Right ventricle myocardium inferior (tissue), 1 donor: ENCODE measurements at regions not wholly inside any gene's neighbourhood (a gene's known extent, or its start where the extent isn't known, plus 50 kb on each side); places are given as distances from the start of the nearest gene placed in this dataset.

Source experiments
- ATAC-seq: fragments of 200-7000 bp; cut with Tn5 transposase; one replicate; pipeline ENCODE4 v1.9.1; 2020; ENCODE audit warnings: mild to moderate bottlenecking, moderate library complexity
- DNase-seq: peaks from one replicate; pipeline ENCODE4 v3.0.0; 2021; ENCODE audit errors: missing footprints
- intact Hi-C: fragments of 100-400 bp; cut with DNase I; formaldehyde crosslinking; loops from one replicate; pipeline ENCODE4 v1.11.0; 2022
- donor health status: DM: no; HTN: yes; CAD: no; lungs with severe emphysema.

GRCh38 chr6:105838171-105838570 lies 248.0 kb upstream of the PRDM1 start:
- intact Hi-C loops = no loop called here
- DNase-seq (no peak), ATAC-seq (no peak)

- intact Hi-C loops = no loop called here
Observed at GRCh38 chr6:105836889-105837288, 249.2 kb upstream of the PRDM1 start.

GRCh38 chr6:105836379-105836778 lies 249.8 kb upstream of the PRDM1 start:
- DNase-seq = no peak
- no peak for ATAC-seq
- intact Hi-C loops = no loop called here

More at GRCh38 chr6:105836889-105837288, 249.2 kb upstream of the PRDM1 start:
- ATAC-seq (no peak), DNase-seq (no peak)

DNA sequence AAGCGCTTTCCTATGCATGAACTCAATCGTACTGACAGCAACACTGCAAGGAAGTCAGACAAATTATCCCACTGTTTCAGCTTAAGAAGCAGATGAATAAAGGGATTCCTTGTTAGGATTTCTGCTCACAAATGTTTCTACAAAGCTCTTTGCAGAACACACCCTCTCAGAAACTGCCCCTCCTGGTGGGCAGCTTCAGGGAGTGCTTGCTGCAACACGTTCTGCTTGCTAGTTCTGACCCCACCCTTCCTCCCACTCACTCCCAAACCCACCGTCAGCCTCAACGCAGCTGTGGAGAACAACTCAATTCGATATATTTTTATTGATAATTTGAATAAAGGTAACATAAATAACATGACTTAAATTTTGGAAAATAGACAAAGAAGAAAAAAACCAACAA lies 250.8 kb upstream of the PRDM1 start:
- ATAC-seq (no peak), DNase-seq (no peak)
- intact Hi-C loops = no loop called here

GRCh38 chr6:105833959-105834947 lies 251.9 kb upstream of the PRDM1 start:
- intact Hi-C loops = no loop called here
- no peak for ATAC-seq
- DNase-seq = no peak

DNA sequence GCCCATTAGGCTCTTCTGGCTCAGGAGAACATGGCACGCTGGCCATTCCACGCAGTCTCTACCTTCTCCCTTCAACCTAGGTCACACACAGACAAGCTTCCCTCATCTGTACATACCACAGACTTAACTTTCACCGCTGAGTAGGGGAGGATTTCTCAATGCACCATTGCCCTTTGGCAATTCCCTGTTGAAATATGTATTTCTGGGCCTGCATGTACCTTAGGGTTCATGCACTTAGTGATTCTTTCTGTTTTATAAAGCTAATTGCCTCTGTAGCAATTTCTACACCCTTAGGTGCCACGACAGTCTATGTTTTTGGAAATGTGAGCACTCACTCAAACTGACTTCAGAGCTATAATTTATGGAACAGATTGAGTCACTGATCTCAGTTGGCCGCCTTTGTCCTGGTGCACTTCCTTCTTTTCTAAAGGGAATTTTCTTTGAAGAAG lies 253.8 kb upstream of the PRDM1 start:
- intact Hi-C loops = no loop called here
- ATAC-seq = no peak
- no peak for DNase-seq

DNA sequence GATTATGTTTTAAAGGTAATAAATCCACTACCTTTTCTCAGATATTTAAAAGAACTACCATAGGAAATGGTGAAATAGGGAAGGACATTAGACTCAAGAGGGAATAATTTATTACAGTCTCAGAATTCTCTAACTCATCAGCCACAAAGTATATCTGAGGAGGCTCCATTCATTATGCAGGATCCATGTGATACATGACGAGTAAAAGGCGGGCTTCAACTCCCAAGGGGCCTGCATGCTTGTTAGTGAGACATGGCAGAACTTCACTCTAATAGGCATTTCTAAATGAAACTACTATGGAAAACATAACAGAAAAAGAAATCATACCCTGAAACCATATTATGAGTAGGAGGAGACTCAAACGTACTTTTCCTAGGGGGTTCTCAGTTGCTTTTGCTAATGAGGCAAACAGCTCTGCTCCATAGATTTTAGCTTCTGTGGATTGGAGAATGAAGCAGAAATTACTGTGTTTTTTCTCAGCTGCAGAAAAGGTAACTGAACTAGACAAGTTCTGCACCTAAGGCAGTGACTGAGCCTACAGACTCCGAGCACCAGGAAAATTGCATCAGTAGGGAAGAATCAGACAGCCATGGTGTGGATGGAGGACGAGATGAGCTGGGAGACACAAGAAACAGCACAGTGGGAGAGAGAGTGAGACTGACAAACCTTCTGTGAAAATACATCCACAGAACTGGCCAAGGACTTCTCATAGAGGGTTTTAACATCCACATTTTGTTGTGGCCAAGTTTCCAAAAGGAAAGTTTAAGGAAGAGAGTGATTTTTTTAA lies 254.6 kb upstream of the PRDM1 start:
- DNase-seq (no peak), ATAC-seq (no peak)
- intact Hi-C loops = no loop called here

GRCh38 chr6:105825210-105825609 lies 260.9 kb upstream of the PRDM1 start:
- DNase-seq (no peak), ATAC-seq (no peak)
- intact Hi-C loops = no loop called here

- DNase-seq (no peak), ATAC-seq (no peak)
- intact Hi-C loops = no loop called here
Observed at GRCh38 chr6:105824732-105825131, 261.4 kb upstream of the PRDM1 start.

GRCh38 chr6:105821777-105822176 lies 264.4 kb upstream of the PRDM1 start:
- no peak for DNase-seq
- ATAC-seq = no peak

DNA sequence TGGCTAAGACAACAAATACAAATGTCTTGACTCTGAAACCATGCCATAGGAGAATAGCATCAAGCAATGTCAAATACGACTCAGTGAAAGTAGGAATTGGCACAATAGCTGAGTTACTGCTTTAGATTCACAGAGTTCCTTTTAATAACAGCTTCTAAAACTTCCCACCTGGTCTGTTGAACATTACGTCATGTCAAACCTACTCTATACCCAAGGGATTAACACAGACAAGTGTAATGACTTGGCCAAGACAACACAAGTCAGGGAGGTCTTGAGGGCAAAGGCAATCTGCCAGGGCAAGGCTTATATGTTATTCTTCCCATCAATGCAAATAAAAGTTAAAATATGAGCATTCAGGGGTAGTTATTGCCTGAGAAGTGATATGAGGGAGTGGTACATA lies 265.1 kb upstream of the PRDM1 start:
- ATAC-seq = no peak
- DNase-seq = no peak
- intact Hi-C loops = no loop called here

More at GRCh38 chr6:105821777-105822176, 264.4 kb upstream of the PRDM1 start:
- intact Hi-C loops = no loop called here

GRCh38 chr6:105819745-105820144 lies 266.4 kb upstream of the PRDM1 start:
- intact Hi-C loops = no loop called here
- DNase-seq (no peak), ATAC-seq (no peak)

GRCh38 chr6:105818505-105818904 lies 267.6 kb upstream of the PRDM1 start:
- intact Hi-C loops = no loop called here
- ATAC-seq (no peak), DNase-seq (no peak)

GRCh38 chr6:105817961-105818360 lies 268.2 kb upstream of the PRDM1 start:
- intact Hi-C loops = no loop called here
- DNase-seq = no peak
- ATAC-seq = no peak

GRCh38 chr6:105817370-105817769 lies 268.8 kb upstream of the PRDM1 start:
- intact Hi-C loops = no loop called here
- ATAC-seq (no peak), DNase-seq (no peak)

DNA sequence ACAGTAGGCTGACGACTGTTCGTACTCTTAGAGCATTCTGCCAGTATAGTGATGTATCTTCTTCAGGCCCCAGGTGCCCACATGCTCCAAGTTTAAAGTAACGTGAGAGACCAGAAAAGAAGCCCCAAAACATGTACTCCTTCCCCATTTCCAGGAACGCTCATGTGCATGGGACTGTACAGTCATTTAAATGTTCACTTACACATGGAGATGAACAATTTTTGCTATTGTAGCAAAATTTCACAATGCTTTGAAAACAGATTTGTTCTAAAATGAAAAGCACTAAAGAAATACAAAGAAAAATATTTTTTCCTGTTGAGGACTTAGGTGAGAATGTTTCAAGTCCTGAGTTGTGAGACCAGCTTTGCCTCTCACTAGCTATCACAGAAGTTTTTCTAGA lies 269.3 kb upstream of the PRDM1 start:
- intact Hi-C loops = no loop called here
- no peak for DNase-seq
- ATAC-seq = no peak

DNA sequence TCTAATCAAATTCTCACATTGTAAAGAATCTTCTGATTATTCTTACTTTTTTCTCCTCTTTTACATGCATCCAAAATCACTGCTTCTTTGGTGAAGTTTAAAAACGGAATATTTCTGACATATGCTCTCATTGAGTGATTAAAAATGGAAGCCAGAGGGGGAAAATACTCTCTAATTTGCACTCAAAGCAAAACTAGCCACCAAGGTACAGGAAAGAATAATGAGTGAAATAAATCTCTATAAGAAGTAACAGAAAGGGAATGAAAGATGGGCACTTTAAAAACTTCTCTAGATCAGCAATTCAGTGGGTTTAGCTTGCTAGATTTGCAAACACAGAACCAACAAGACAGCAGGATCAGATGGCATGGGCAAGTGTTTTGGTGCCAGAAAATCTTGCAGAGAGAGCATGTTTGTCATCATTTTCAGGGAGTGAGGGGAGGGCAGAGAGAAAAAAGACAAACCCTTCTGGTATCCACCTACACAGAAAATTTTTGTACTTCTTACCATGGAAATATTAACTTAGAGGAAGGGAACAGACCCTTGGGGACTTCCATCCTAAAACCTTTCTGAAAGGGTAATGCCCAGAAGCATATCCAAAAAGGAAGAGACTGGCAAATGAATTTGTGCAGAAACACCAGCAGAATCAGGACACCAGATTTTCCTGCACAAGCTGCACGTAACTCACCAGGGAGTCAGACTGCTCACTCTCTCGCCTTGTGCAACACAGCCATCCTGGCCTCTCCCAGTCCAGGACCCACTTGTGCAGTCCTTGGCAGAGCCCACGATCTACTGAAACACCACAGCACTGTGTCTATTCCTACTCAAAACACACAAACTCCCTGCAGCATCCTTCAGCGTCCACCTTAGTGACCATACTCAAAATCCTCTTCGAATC lies 270.2 kb upstream of the PRDM1 start:
- intact Hi-C loops = no loop called here
- DNase-seq (no peak), ATAC-seq (no peak)

GRCh38 chr6:105814745-105815536 lies 271.2 kb upstream of the PRDM1 start:
- ATAC-seq = no peak
- no peak for DNase-seq
- intact Hi-C loops = no loop called here
